Neuron (in vitro differentiated cells): ENCODE measurements at regions not wholly inside any gene's neighbourhood (a gene's known extent, or its start where the extent isn't known, plus 50 kb on each side); places are given as distances from the start of the nearest gene placed in this dataset.
"Not testable (repeated sequence)": the region's sequence is repeated elsewhere in the genome, so short reads cannot be mapped to it uniquely, and the experiment has no call there.

Experiments
- H2AFZ ChIP-seq: one replicate; pipeline ENCODE4 v1.6.1; 2013; ENCODE audit warnings: low read depth, mild to moderate bottlenecking, inconsistent platforms, low read length, moderate library complexity
- H3K27me3 ChIP-seq: one replicate; pipeline ENCODE4 v1.6.1; 2013; ENCODE audit warnings: low read length; ENCODE audit not compliant: insufficient read depth
- H3K36me3 ChIP-seq: one replicate; pipeline ENCODE4 v1.6.1; 2013; ENCODE audit warnings: low read length; ENCODE audit not compliant: insufficient read depth
- H3K4me1 ChIP-seq: one replicate; pipeline ENCODE4 v1.6.1; 2013; ENCODE audit warnings: low read length; ENCODE audit not compliant: insufficient read depth
- H3K4me3 ChIP-seq: 2 replicates; pipeline ENCODE4 v1.5.1; 2013; ENCODE audit warnings: mild to moderate bottlenecking, low read length, moderate library complexity
- H3K9me3 ChIP-seq: one replicate; pipeline ENCODE4 v1.6.1; 2013; ENCODE audit warnings: low read length

- Histone ChIP-seq H3K4me1 (no peaks in the 10 kb centered on the region), H2AFZ (no peak overlapping the region), H3K9me3 (no peaks in the 10 kb centered on the region), H3K27me3 (no peaks in the 10 kb centered on the region), H3K4me3 (no peak overlapping the region), H3K36me3 (no peaks in the 10 kb centered on the region)
Observed at GRCh38 chr14:82011460-82011859, 477.8 kb upstream of the SEL1L start.

GRCh38 chr14:82029038-82029437 is 495.4 kb upstream of the SEL1L start:
- H3K9me3 ChIP-seq, result no peaks in the 10 kb centered on the region
- no peak overlapping the region for H2AFZ ChIP-seq
- H3K27me3 ChIP-seq, result no peaks in the 10 kb centered on the region
- H3K4me3 ChIP-seq, result no peak overlapping the region
- no peaks in the 10 kb centered on the region for H3K36me3 ChIP-seq
- H3K4me1 ChIP-seq, result no peaks in the 10 kb centered on the region

- Histone ChIP-seq H3K9me3 (no peaks in the 10 kb centered on the region), H3K36me3 (no peaks in the 10 kb centered on the region), H3K4me1 (no peaks in the 10 kb centered on the region), H2AFZ (no peak overlapping the region), H3K27me3 (no peaks in the 10 kb centered on the region), H3K4me3 (no peak overlapping the region)
Observed at GRCh38 chr14:82035397-82035796, 501.7 kb upstream of the SEL1L start.

- not testable (repeated sequence) for H3K9me3 ChIP-seq, H3K27me3 ChIP-seq, H3K36me3 ChIP-seq, H2AFZ ChIP-seq, H3K4me1 ChIP-seq, H3K4me3 ChIP-seq
Observed at GRCh38 chr14:82038066-82038465, 504.4 kb upstream of the SEL1L start.

GRCh38 chr14:82045339-82045738 is 511.7 kb upstream of the SEL1L start:
- Histone ChIP-seq H3K4me1 (no peaks in the 10 kb centered on the region), H3K9me3 (no peaks in the 10 kb centered on the region), H3K36me3 (no peaks in the 10 kb centered on the region), H3K4me3 (no peak overlapping the region), H3K27me3 (no peaks in the 10 kb centered on the region), H2AFZ (no peak overlapping the region)

GRCh38 chr14:82046512-82047226 is 513.0 kb upstream of the SEL1L start:
- Histone ChIP-seq H3K27me3 (no peaks in the 10 kb centered on the region), H3K4me1 (no peaks in the 10 kb centered on the region), H3K9me3 (no peaks in the 10 kb centered on the region), H3K4me3 (no peak overlapping the region), H2AFZ (no peak overlapping the region), H3K36me3 (no peaks in the 10 kb centered on the region)

GRCh38 chr14:82047777-82048470 is 514.3 kb upstream of the SEL1L start:
- H3K9me3 ChIP-seq, result no peaks in the 10 kb centered on the region
- H3K4me3 ChIP-seq, result no peak overlapping the region
- no peaks in the 10 kb centered on the region for H3K36me3 ChIP-seq
- no peaks in the 10 kb centered on the region for H3K27me3 ChIP-seq
- H3K4me1 ChIP-seq, result no peaks in the 10 kb centered on the region
- H2AFZ ChIP-seq, result no peak overlapping the region

GRCh38 chr14:82052778-82053177 is 519.1 kb upstream of the SEL1L start:
- Histone ChIP-seq H3K27me3 (no peaks in the 10 kb centered on the region), H3K4me3 (no peak overlapping the region), H2AFZ (no peak overlapping the region), H3K36me3 (no peaks in the 10 kb centered on the region), H3K4me1 (no peaks in the 10 kb centered on the region), H3K9me3 (no peaks in the 10 kb centered on the region)

GRCh38 chr14:82055515-82056115 is 522.0 kb upstream of the SEL1L start:
- Histone ChIP-seq H3K4me1 (no peaks in the 10 kb centered on the region), H3K27me3 (no peaks in the 10 kb centered on the region), H3K36me3 (no peaks in the 10 kb centered on the region), H3K4me3 (no peak overlapping the region), H2AFZ (no peak overlapping the region), H3K9me3 (no peaks in the 10 kb centered on the region)

- Histone ChIP-seq H3K36me3 (no peaks in the 10 kb centered on the region), H3K4me3 (no peak overlapping the region), H3K9me3 (no peaks in the 10 kb centered on the region), H3K4me1 (no peaks in the 10 kb centered on the region), H2AFZ (no peak overlapping the region), H3K27me3 (no peaks in the 10 kb centered on the region)
Observed at GRCh38 chr14:82060219-82060618, 526.6 kb upstream of the SEL1L start.

GRCh38 chr14:82067221-82067875 is 533.7 kb upstream of the SEL1L start:
- H3K4me3 ChIP-seq, result no peak overlapping the region
- H3K9me3 ChIP-seq, result no peaks in the 10 kb centered on the region
- H2AFZ ChIP-seq, result no peak overlapping the region
- no peaks in the 10 kb centered on the region for H3K4me1 ChIP-seq
- H3K36me3 ChIP-seq, result no peaks in the 10 kb centered on the region
- H3K27me3 ChIP-seq, result no peaks in the 10 kb centered on the region

- H3K9me3 ChIP-seq, result no peaks in the 10 kb centered on the region
- H3K4me1 ChIP-seq, result no peaks in the 10 kb centered on the region
Observed at GRCh38 chr14:82070040-82070439, 536.4 kb upstream of the SEL1L start.

GRCh38 chr14:82070753-82071152 is 537.1 kb upstream of the SEL1L start:
- no peak overlapping the region for H2AFZ ChIP-seq
- no peak overlapping the region for H3K4me3 ChIP-seq
- H3K36me3 ChIP-seq, result no peaks in the 10 kb centered on the region
- no peaks in the 10 kb centered on the region for H3K4me1 ChIP-seq
- no peaks in the 10 kb centered on the region for H3K27me3 ChIP-seq
- H3K9me3 ChIP-seq, result no peaks in the 10 kb centered on the region

More at GRCh38 chr14:82070040-82070439, 536.4 kb upstream of the SEL1L start:
- no peak overlapping the region for H2AFZ ChIP-seq
- H3K4me3 ChIP-seq, result no peak overlapping the region
- H3K36me3 ChIP-seq, result no peaks in the 10 kb centered on the region
- no peaks in the 10 kb centered on the region for H3K27me3 ChIP-seq
